Stomach (tissue), 8 donors: ENCODE measurements at regions not wholly inside any gene's neighbourhood (a gene's known extent, or its start where the extent isn't known, plus 50 kb on each side); places are given as distances from the start of the nearest gene placed in this dataset.

Source experiments
- DNase-seq, 2 donors: peaks; one replicate each; pipeline versions ENCODE4 v3.0.0 to v3.0.0-alpha.2; 2013 to 2019
- H3K27ac ChIP-seq, 5 donors: fragments of 200-600 bp in 4 of 5; sonication (generic) in 4 of 5; one replicate each; pipeline ENCODE4 v1.5.1; 2013 to 2019; ENCODE audit warnings: mild to moderate bottlenecking in 1 of 5, moderate library complexity in 1 of 5
- H3K27me3 ChIP-seq, 3 donors: fragments of 200-600 bp; sonication (generic); one replicate each; pipeline ENCODE4 v1.5.1; 2017 to 2019; ENCODE audit warnings: mixed run types in 1 of 3
- H3K36me3 ChIP-seq, 4 donors: fragments of 200-600 bp; sonication (generic); 1 replicate in 3 of 4; 2 replicates in 1 of 4; pipeline ENCODE4 v1.5.1; 2016 to 2019
- H3K4me1 ChIP-seq, 4 donors: fragments of 200-600 bp; sonication (generic); one replicate each; pipeline ENCODE4 v1.5.1; 2016 to 2019
- H3K4me3 ChIP-seq, 4 donors: fragments of 200-600 bp; sonication (generic) in 3 of 4; one replicate each; pipeline ENCODE4 v1.5.1; 2016 to 2019; ENCODE audit warnings: mild to moderate bottlenecking in 1 of 4
- H3K9me3 ChIP-seq, 4 donors: fragments of 200-600 bp; sonication (generic); one replicate each; pipeline ENCODE4 v1.5.1; 2016 to 2019
- CTCF ChIP-seq, 7 experiments: fragments of 450-650 bp in 4 of 7; fragments of 200-600 bp in 3 of 7; sonication (generic) in 3 of 7; IDR thresholded peaks; one replicate each; pipeline ENCODE4 v1.5.1; 2016 to 2019; ENCODE audit warnings: antibody characterized with exemption in 7 of 7, control low read depth in 2 of 7, mild to moderate bottlenecking in 1 of 7
- EP300 ChIP-seq: sonication (generic); formaldehyde crosslinking; IDR thresholded peaks from one replicate; pipeline ENCODE4 v1.6.1; 2017; ENCODE audit warnings: antibody characterized with exemption
- POLR2A ChIP-seq, 4 donors: fragments of 450-650 bp; IDR thresholded peaks; one replicate each; pipeline ENCODE4 v1.6.1; 2016; ENCODE audit warnings: antibody characterized with exemption in 4 of 4, control low read depth in 2 of 4, mild to moderate bottlenecking in 1 of 4, moderate library complexity in 1 of 4
- POLR2AphosphoS5 ChIP-seq, 3 donors: sonication (generic); formaldehyde crosslinking; IDR thresholded peaks; one replicate each; pipeline ENCODE4 v1.6.1; 2016; ENCODE audit warnings: antibody characterized with exemption in 3 of 3
- WGBS, 5 donors: extraction: QIAGEN DNeasy Blood & Tissue Kit in 3 of 5; methylation state at CpG; one replicate each; pipeline versions ENCODE4 v1.1.5 to v1.1.7; 2013 to 2018; 5-methylcytosine and 5-hydroxymethylcytosine counted together
- intact Hi-C: fragments of 100-400 bp; cut with DNase I; formaldehyde crosslinking; loops from one replicate; pipeline ENCODE4 v1.15.1; 2023; ENCODE audit warnings: low total_unique reads
- donor health status: healthy with polysubstance abuse.
- donor health status: Bipolar disorder and iron deficiency.
- donor health status: healthy.

- Histone ChIP-seq H3K27ac (no peak overlapping the region), H3K4me3 (no peak overlapping the region), H3K36me3 (no peaks in the 10 kb centered on the region), H3K4me1 (no peaks in the 10 kb centered on the region), H3K9me3 (peaks cover 0 to 5% (median 2%) of the 10 kb centered on the region in 4 donors), H3K27me3 (no peaks in the 10 kb centered on the region)
- intact Hi-C loops = no loop called here
- 65 to 74% (median 66%) methylated on average over 3 of the region's 3 CpGs for WGBS, 5 donors
- DNase-seq = no peak
- no peak for TF ChIP-seq POLR2A (IDR thresholded peaks at IDR 0.05)
- TF ChIP-seq CTCF (IDR thresholded peaks at IDR 0.05) = no peak
- no peak for TF ChIP-seq POLR2AphosphoS5 (IDR thresholded peaks at IDR 0.05)
Measured at GRCh38 chr20:11032611-11033010, 358.8 kb upstream of the JAG1 start.

DNA sequence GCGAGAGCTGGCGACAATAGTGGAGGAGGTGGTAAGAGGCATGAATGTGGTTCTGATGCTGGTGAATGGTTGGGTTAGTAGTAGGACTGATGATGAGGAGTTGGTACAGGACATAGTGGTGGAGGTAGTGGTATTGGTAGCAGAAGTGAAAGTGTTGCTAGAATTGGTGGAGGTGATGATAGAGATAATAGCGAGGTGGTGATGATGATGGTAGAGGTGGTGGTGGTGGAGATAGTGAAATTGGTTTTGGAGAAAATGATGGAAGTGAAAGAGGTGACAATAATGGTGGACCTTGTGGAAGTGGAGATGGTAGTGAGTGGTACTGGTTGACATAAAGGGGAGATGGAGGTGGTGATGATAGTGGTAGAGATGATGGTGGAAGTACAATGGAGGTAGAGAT, 360.2 kb upstream of the JAG1 start:
- no peak for DNase-seq
- 95 to 98% (median 96%) methylated on average over 3 of the region's 3 CpGs for WGBS, 5 donors
- Histone ChIP-seq H3K27me3 (no peaks in the 10 kb centered on the region), H3K9me3 (peaks cover 0 to 5% (median 2%) of the 10 kb centered on the region in 4 donors), H3K4me1 (no peaks in the 10 kb centered on the region), H3K36me3 (no peaks in the 10 kb centered on the region), H3K4me3 (no peak overlapping the region), H3K27ac (no peak overlapping the region)
- intact Hi-C loops = no loop called here
- no peak for TF ChIP-seq POLR2A (IDR thresholded peaks at IDR 0.05)
- TF ChIP-seq POLR2AphosphoS5 (IDR thresholded peaks at IDR 0.05) = no peak
- no peak for TF ChIP-seq EP300
- no peak for TF ChIP-seq CTCF (IDR thresholded peaks at IDR 0.05)

DNA sequence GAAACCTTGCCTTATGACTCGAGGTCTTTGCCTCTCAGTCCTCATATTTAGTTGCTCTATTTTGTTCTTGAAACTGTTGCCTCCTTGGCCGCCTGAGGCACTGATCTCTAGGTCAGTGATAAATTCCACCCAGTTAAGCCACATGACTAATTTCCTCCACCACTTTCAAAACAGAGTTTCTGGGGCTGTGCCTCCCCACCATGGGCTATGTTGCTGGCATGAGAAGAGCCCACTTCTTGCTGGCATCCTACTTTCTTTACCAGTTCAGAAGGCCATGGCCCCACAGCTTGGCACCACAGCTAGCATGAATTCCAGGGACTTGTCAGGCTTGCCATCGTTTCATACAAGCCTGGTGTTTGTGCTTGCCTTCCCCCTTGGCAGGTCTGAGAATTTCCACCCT, 361.4 kb upstream of the JAG1 start:
- 68 to 78% (median 72%) methylated on average over 3 of the region's 3 CpGs for WGBS, 5 donors
- intact Hi-C loops = no loop called here
- TF ChIP-seq POLR2AphosphoS5 (IDR thresholded peaks at IDR 0.05) (no peak), POLR2A (IDR thresholded peaks at IDR 0.05) (no peak), EP300 (no peak), CTCF (IDR thresholded peaks at IDR 0.05) (no peak)
- no peak overlapping the region for H3K27ac ChIP-seq
- no peaks in the 10 kb centered on the region for H3K27me3 ChIP-seq
- peaks cover 0 to 5% (median 2%) of the 10 kb centered on the region in 4 donors for H3K9me3 ChIP-seq
- no peaks in the 10 kb centered on the region for H3K36me3 ChIP-seq
- H3K4me1 ChIP-seq = no peaks in the 10 kb centered on the region
- H3K4me3 ChIP-seq = no peak overlapping the region
- no peak for DNase-seq

- no peaks in the 10 kb centered on the region for H3K4me1 ChIP-seq
- H3K27ac ChIP-seq = no peak overlapping the region
- H3K27me3 ChIP-seq = no peaks in the 10 kb centered on the region
- H3K9me3 ChIP-seq = no peaks in the 10 kb centered on the region
- no peaks in the 10 kb centered on the region for H3K36me3 ChIP-seq
- TF ChIP-seq EP300 = no peak
- TF ChIP-seq CTCF (IDR thresholded peaks at IDR 0.05) = no peak
- TF ChIP-seq POLR2A (IDR thresholded peaks at IDR 0.05) = no peak
- no peak for TF ChIP-seq POLR2AphosphoS5 (IDR thresholded peaks at IDR 0.05)
- 83 to 94% (median 88%) methylated on average over 1 of the region's 1 CpG for WGBS, 5 donors
- H3K4me3 ChIP-seq = no peak overlapping the region
- DNase-seq = no peak
- intact Hi-C loops = no loop called here
Measured at GRCh38 chr20:11041396-11041795, 367.6 kb upstream of the JAG1 start.
